SK-N-SH (cell line): ENCODE measurements at regions not wholly inside any gene's neighbourhood (a gene's known extent, or its start where the extent isn't known, plus 50 kb on each side); places are given as distances from the start of the nearest gene placed in this dataset.

Source experiments
- CTCF ChIA-PET: fragments of 300-600, 350-600 bp; formaldehyde crosslinking; extraction: SDS; loops from one replicate; lab custom pipeline; 2021; lab: Yijun Ruan, JAX
- POLR2A ChIA-PET: fragments of 350-600 bp; sonication (Branson Sonifier 250); formaldehyde crosslinking; extraction: SDS; loops from one replicate; lab custom pipeline; 2020; ENCODE audit warnings: antibody characterized with exemption, inconsistent platforms; lab: Yijun Ruan, JAX
- DNase-seq: peaks from one replicate; pipeline ENCODE4 v3.0.0; 2012
- H2AFZ ChIP-seq: fragments of 200-600 bp; sonication (generic); 2 replicates; pipeline ENCODE4 v1.8.1; 2016; ENCODE audit warnings: antibody characterized with exemption, mild to moderate bottlenecking, low read depth
- H3F3A ChIP-seq: fragments of 200-600 bp; sonication (generic); replicated peaks from 2 replicates; pipeline ENCODE3; 2016; ENCODE audit warnings: antibody characterized with exemption, mild to moderate bottlenecking; ENCODE audit not compliant: insufficient read depth
- H3K27ac ChIP-seq, 2 experiments: fragments of 200-500 bp in 1 of 2; fragments of 200-600 bp in 1 of 2; sonication (Bioruptor generic) in 1 of 2; sonication (generic), shearing (Covaris generic) in 1 of 2; 2 replicates each; pipeline versions ENCODE4 v1.5.1 to v1.6.1; 2014 to 2016; ENCODE audit warnings: low read depth in 2 of 2, inconsistent platforms in 1 of 2, low read length in 1 of 2, mild to moderate bottlenecking in 1 of 2, mixed read lengths in 1 of 2
- H3K27me3 ChIP-seq: fragments of 200-600 bp; sonication (generic), shearing (Covaris generic); 2 replicates; pipeline ENCODE4 v1.6.1; 2016; ENCODE audit warnings: mixed run types; ENCODE audit not compliant: insufficient read depth
- H3K36me3 ChIP-seq, 2 experiments: fragments of 200-500 bp in 1 of 2; fragments of 200-600 bp in 1 of 2; sonication (Bioruptor generic) in 1 of 2; sonication (generic) in 1 of 2; replicated peaks in 1 of 2; 2 replicates each; pipeline versions ENCODE3 to v1.5.1; 2014 to 2016; ENCODE audit warnings: low read length in 1 of 2, mild to moderate bottlenecking in 1 of 2; ENCODE audit not compliant: insufficient read depth in 2 of 2, control insufficient read depth in 1 of 2
- H3K4me1 ChIP-seq, 2 experiments: fragments of 200-500 bp in 1 of 2; fragments of 200-600 bp in 1 of 2; sonication (Bioruptor generic) in 1 of 2; sonication (generic), shearing (Covaris generic) in 1 of 2; 2 replicates each; pipeline versions ENCODE4 v1.5.1 to v1.6.1; 2014 to 2016; ENCODE audit warnings: low read depth in 1 of 2, low read length in 1 of 2, mixed run types in 1 of 2; ENCODE audit not compliant: insufficient read depth in 2 of 2, control insufficient read depth in 1 of 2
- H3K4me2 ChIP-seq: fragments of 200-600 bp; sonication (generic), shearing (Covaris generic); 2 replicates; pipeline ENCODE4 v1.6.1; 2017; ENCODE audit warnings: mixed run types
- H3K4me3 ChIP-seq, 2 experiments: fragments of 200-500 bp in 1 of 2; fragments of 200-600 bp in 1 of 2; sonication (Bioruptor generic) in 1 of 2; sonication (generic), shearing (Covaris generic) in 1 of 2; 2 replicates each; pipeline versions ENCODE4 v1.5.1 to v1.8.1; 2014 to 2016; ENCODE audit warnings: low read depth in 2 of 2, inconsistent platforms in 1 of 2, low read length in 1 of 2, mild to moderate bottlenecking in 1 of 2, mixed read lengths in 1 of 2, moderate library complexity in 1 of 2
- H3K79me2 ChIP-seq: fragments of 200-600 bp; sonication (generic); 2 replicates; pipeline ENCODE4 v1.8.1; 2017; ENCODE audit warnings: mild to moderate bottlenecking; ENCODE audit not compliant: insufficient read depth
- H3K9ac ChIP-seq: fragments of 200-600 bp; sonication (generic); 2 replicates; pipeline ENCODE4 v1.6.1; 2017; ENCODE audit warnings: mixed run types
- H3K9me2 ChIP-seq: fragments of 200-600 bp; sonication (generic); 2 replicates; pipeline ENCODE4 v1.6.1; 2017; ENCODE audit warnings: mixed run types
- H3K9me3 ChIP-seq: fragments of 200-600 bp; sonication (generic); 2 replicates; pipeline ENCODE4 v1.6.1; 2017; ENCODE audit warnings: mixed run types, mild to moderate bottlenecking, moderate library complexity
- H4K20me1 ChIP-seq: fragments of 200-600 bp; sonication (generic); 2 replicates; pipeline ENCODE4 v1.6.1; 2017; ENCODE audit warnings: mild to moderate bottlenecking, mixed run types; ENCODE audit not compliant: insufficient read depth
- CHD2 ChIP-seq: fragments of 150-350 bp; IDR thresholded peaks from 2 replicates; pipeline ENCODE4 v1.6.1; 2018; ENCODE audit warnings: low read length; ENCODE audit not compliant: partially characterized antibody
- ELF1 ChIP-seq: IDR thresholded peaks from 2 replicates; pipeline ENCODE4 v1.4.0; 2012
- FOSL2 ChIP-seq: IDR thresholded peaks from 2 replicates; pipeline ENCODE4 v1.4.0; 2012; ENCODE audit warnings: low read depth, mild to moderate bottlenecking, moderate library complexity, borderline replicate concordance
- GATA2 ChIP-seq: sonication (generic); formaldehyde crosslinking; IDR thresholded peaks from 2 replicates; pipeline ENCODE4 v1.5.0; 2020; ENCODE audit warnings: mild to moderate bottlenecking, missing genetic modification reagents
- MEF2A ChIP-seq: IDR thresholded peaks from 2 replicates; pipeline ENCODE4 v1.4.0; 2012; ENCODE audit warnings: low read depth, borderline replicate concordance
- MXI1 ChIP-seq: IDR thresholded peaks from 2 replicates; pipeline ENCODE4 v1.6.1; 2012; ENCODE audit warnings: mild to moderate bottlenecking, low read depth, low read length, improper control_type of control experiment
- NFIC ChIP-seq: IDR thresholded peaks from 2 replicates; pipeline ENCODE4 v1.4.0; 2012; ENCODE audit warnings: borderline replicate concordance
- NRF1 ChIP-seq: IDR thresholded peaks from 2 replicates; pipeline ENCODE4 v1.6.1; 2012; ENCODE audit warnings: low read depth, mild to moderate bottlenecking, low read length
- RCOR1 ChIP-seq: fragments of 150-350 bp; IDR thresholded peaks from 2 replicates; pipeline ENCODE4 v1.6.1; 2017; ENCODE audit warnings: antibody characterized with exemption, low read length
- SIN3A ChIP-seq: IDR thresholded peaks from 2 replicates; pipeline ENCODE4 v1.6.1; 2012; ENCODE audit warnings: low read depth, mild to moderate bottlenecking, low read length, moderate library complexity, borderline replicate concordance
- WGBS: methylation state at CpG from one replicate; pipeline ENCODE4 v1.1.6; 2017; ENCODE audit warnings: low lambda C conversion rate; 5-methylcytosine and 5-hydroxymethylcytosine counted together
- TF ChIP-seq, protein P1 (sequence below): IDR thresholded peaks from 2 replicates; pipeline ENCODE4 v1.4.0; 2012; ENCODE audit warnings: low read depth, borderline replicate concordance
- TF ChIP-seq, protein P2 (sequence below): IDR thresholded peaks from 2 replicates; pipeline ENCODE4; 2012
- TF ChIP-seq, protein P3 (sequence below): fragments of 150-350 bp; IDR thresholded peaks from 2 replicates; pipeline ENCODE4 v1.6.1; 2016; ENCODE audit warnings: mild to moderate bottlenecking, low read depth, low read length
- TF ChIP-seq, protein P4 (sequence below): IDR thresholded peaks from 2 replicates; pipeline ENCODE4 v1.4.0; 2012; ENCODE audit warnings: low read depth, borderline replicate concordance

DNA sequence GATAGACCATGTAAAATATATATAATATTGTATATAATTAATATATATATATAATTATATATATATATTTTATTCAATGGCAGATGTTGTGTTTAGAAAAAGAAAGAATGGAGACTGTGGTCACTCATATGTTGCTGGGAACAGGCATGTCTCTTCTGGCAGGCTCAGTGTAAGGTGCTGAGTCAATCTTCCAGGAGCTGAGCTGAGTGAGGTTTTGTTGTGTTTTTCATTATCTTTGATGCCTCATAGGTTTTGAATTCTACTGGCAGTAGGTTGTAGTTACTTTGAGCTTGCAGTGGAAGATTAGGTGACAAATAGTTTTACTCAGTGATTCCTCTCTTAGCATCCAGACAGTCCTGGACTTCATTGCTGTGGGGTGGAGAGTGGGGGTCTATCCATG lies 561.3 kb downstream of the IRX1 start (continued):
- no peak for TF ChIP-seq MXI1

DNA sequence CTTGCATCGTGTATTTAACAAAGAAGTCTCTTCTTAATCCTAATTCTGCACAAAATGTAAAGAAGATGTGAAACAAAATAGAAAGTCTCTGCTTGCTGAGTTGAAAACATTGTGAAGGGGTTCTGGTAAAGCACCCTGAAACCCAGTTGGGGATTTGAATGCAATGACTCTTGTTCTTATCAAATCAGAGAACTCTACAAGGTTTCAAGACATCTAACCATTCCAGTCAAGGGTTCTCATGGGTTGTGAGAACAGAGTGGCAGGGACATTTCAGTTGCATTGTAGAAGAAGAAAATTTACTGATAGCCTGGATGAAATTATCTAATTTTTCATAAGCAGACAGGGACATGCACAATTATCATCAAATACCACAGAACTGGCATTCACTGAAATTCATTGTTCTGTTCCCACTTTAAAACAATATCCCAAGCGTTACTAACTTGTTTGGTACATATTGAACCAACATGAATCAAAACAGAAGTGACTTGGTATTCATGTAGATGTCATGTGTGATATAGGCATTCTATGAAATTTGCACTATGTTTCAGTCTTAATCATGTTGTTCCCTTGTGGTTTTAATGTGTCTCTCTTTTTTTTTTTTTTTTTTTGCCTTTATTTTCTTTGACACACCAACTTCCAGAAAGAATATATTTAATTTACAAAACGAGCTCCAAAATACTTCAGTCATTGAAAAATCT lies 563.3 kb downstream of the IRX1 start:
- Histone ChIP-seq H3F3A (no peaks in the 10 kb centered on the region), H4K20me1 (no peaks in the 10 kb centered on the region), H3K36me3 (no peaks in the 10 kb centered on the region), H3K4me3 (no peak overlapping the region), H3K9ac (no peak overlapping the region), H3K27ac (no peak overlapping the region), H3K4me1 (no peaks in the 10 kb centered on the region), H3K27me3 (no peaks in the 10 kb centered on the region), H2AFZ (no peak overlapping the region), H3K9me2 (no peaks in the 10 kb centered on the region), H3K9me3 (peaks cover 4% of the 10 kb centered on the region; the same call in 1 of the 2 replicates), H3K79me2 (no peaks in the 10 kb centered on the region), H3K4me2 (no peak overlapping the region)
- CTCF ChIA-PET, result no interaction called here
- POLR2A ChIA-PET, result no interaction called here
- DNase-seq, result no peak
- WGBS, result 5% methylated on average over 3 of the region's 3 CpGs
- TF ChIP-seq, protein P1, sequence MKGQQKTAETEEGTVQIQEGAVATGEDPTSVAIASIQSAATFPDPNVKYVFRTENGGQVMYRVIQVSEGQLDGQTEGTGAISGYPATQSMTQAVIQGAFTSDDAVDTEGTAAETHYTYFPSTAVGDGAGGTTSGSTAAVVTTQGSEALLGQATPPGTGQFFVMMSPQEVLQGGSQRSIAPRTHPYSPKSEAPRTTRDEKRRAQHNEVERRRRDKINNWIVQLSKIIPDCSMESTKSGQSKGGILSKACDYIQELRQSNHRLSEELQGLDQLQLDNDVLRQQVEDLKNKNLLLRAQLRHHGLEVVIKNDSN, result no peak
- TF ChIP-seq GATA2 (CRISPR knock-in tag) (no peak), FOSL2 (no peak), CHD2 (no peak), RCOR1 (no peak), NFIC (no peak), SIN3A (no peak), MEF2A (no peak), NRF1 (no peak), ELF1 (no peak)
- TF ChIP-seq, protein P2, sequence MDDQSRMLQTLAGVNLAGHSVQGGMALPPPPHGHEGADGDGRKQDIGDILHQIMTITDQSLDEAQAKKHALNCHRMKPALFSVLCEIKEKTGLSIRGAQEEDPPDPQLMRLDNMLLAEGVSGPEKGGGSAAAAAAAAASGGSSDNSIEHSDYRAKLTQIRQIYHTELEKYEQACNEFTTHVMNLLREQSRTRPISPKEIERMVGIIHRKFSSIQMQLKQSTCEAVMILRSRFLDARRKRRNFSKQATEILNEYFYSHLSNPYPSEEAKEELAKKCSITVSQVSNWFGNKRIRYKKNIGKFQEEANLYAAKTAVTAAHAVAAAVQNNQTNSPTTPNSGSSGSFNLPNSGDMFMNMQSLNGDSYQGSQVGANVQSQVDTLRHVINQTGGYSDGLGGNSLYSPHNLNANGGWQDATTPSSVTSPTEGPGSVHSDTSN, result no peak
- TF ChIP-seq, protein P3, sequence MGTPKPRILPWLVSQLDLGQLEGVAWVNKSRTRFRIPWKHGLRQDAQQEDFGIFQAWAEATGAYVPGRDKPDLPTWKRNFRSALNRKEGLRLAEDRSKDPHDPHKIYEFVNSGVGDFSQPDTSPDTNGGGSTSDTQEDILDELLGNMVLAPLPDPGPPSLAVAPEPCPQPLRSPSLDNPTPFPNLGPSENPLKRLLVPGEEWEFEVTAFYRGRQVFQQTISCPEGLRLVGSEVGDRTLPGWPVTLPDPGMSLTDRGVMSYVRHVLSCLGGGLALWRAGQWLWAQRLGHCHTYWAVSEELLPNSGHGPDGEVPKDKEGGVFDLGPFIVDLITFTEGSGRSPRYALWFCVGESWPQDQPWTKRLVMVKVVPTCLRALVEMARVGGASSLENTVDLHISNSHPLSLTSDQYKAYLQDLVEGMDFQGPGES, result no peak
- TF ChIP-seq, protein P4, sequence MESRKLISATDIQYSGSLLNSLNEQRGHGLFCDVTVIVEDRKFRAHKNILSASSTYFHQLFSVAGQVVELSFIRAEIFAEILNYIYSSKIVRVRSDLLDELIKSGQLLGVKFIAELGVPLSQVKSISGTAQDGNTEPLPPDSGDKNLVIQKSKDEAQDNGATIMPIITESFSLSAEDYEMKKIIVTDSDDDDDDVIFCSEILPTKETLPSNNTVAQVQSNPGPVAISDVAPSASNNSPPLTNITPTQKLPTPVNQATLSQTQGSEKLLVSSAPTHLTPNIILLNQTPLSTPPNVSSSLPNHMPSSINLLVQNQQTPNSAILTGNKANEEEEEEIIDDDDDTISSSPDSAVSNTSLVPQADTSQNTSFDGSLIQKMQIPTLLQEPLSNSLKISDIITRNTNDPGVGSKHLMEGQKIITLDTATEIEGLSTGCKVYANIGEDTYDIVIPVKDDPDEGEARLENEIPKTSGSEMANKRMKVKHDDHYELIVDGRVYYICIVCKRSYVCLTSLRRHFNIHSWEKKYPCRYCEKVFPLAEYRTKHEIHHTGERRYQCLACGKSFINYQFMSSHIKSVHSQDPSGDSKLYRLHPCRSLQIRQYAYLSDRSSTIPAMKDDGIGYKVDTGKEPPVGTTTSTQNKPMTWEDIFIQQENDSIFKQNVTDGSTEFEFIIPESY, result no peak
